ENCODE measurements at regions not wholly inside any gene's neighbourhood (a gene's known extent, or its start where the extent isn't known, plus 50 kb on each side); places are given as distances from the start of the nearest gene placed in this dataset.
"Not testable (repeated sequence)": the region's sequence is repeated elsewhere in the genome, so short reads cannot be mapped to it uniquely, and the experiment has no call there.

- POLR2A ChIA-PET, result no interaction called here
Measured at GRCh38 chr11:29634744-29635143, 382.1 kb downstream of the KCNA4 start.

GRCh38 chr11:29634244-29634643 lies 382.6 kb downstream of the KCNA4 start:
- no peaks in the 10 kb centered on the region for H3K27me3 Mint-ChIP-seq
- POLR2A ChIA-PET, result no interaction called here
- no peaks in the 10 kb centered on the region for H3K36me3 Mint-ChIP-seq (ENCODE audit: low read depth)
- H3K4me3 Mint-ChIP-seq, result no peak overlapping the region
- CTCF ChIA-PET, result no interaction called here
- H3K9me3 Mint-ChIP-seq, result peaks cover 10% of the 10 kb centered on the region
- no peak overlapping the region for H3K27ac Mint-ChIP-seq
- H3K4me1 Mint-ChIP-seq, result no peaks in the 10 kb centered on the region
- DNase-seq, result no peak

More at GRCh38 chr11:29634744-29635143, 382.1 kb downstream of the KCNA4 start:
- Mint-ChIP-seq H3K9me3 (peaks cover 10% of the 10 kb centered on the region), H3K36me3 (ENCODE audit: low read depth) (no peaks in the 10 kb centered on the region), H3K27me3 (no peaks in the 10 kb centered on the region), H3K4me1 (no peaks in the 10 kb centered on the region), H3K4me3 (no peak overlapping the region), H3K27ac (no peak overlapping the region)
- DNase-seq, result no peak
- CTCF ChIA-PET, result no interaction called here

GRCh38 chr11:29629286-29629685 lies 387.5 kb downstream of the KCNA4 start:
- H3K27ac Mint-ChIP-seq, result no peak overlapping the region
- H3K4me1 Mint-ChIP-seq, result no peaks in the 10 kb centered on the region
- H3K9me3 Mint-ChIP-seq, result peaks cover 8% of the 10 kb centered on the region
- no peaks in the 10 kb centered on the region for H3K27me3 Mint-ChIP-seq
- CTCF ChIA-PET, result no interaction called here
- DNase-seq, result no peak
- no peak overlapping the region for H3K4me3 Mint-ChIP-seq
- H3K36me3 Mint-ChIP-seq (ENCODE audit: low read depth), result no peaks in the 10 kb centered on the region
- POLR2A ChIA-PET, result no interaction called here

- POLR2A ChIA-PET, result no interaction called here
Measured at GRCh38 chr11:29628609-29629008, 388.2 kb downstream of the KCNA4 start.

GRCh38 chr11:29627541-29627940 lies 389.3 kb downstream of the KCNA4 start:
- Mint-ChIP-seq H3K27me3 (no peaks in the 10 kb centered on the region), H3K4me3 (no peak overlapping the region), H3K4me1 (no peaks in the 10 kb centered on the region), H3K9me3 (peaks cover 7% of the 10 kb centered on the region), H3K36me3 (ENCODE audit: low read depth) (no peaks in the 10 kb centered on the region), H3K27ac (no peak overlapping the region)
- ChIA-PET POLR2A (no interaction called here), CTCF (no interaction called here)
- DNase-seq, result no peak

More at GRCh38 chr11:29628609-29629008, 388.2 kb downstream of the KCNA4 start:
- no peak overlapping the region for H3K27ac Mint-ChIP-seq
- peaks cover 8% of the 10 kb centered on the region for H3K9me3 Mint-ChIP-seq
- CTCF ChIA-PET, result no interaction called here
- no peaks in the 10 kb centered on the region for H3K4me1 Mint-ChIP-seq
- H3K4me3 Mint-ChIP-seq, result no peak overlapping the region
- no peak for DNase-seq
- H3K36me3 Mint-ChIP-seq (ENCODE audit: low read depth), result no peaks in the 10 kb centered on the region
- no peaks in the 10 kb centered on the region for H3K27me3 Mint-ChIP-seq

GRCh38 chr11:29623144-29623722 lies 393.6 kb downstream of the KCNA4 start:
- ChIA-PET CTCF (no interaction called here), POLR2A (no interaction called here)
- no peak for DNase-seq
- Mint-ChIP-seq H3K4me1 (no peaks in the 10 kb centered on the region), H3K4me3 (no peak overlapping the region), H3K36me3 (ENCODE audit: low read depth) (no peaks in the 10 kb centered on the region), H3K27ac (no peak overlapping the region), H3K27me3 (no peaks in the 10 kb centered on the region), H3K9me3 (peaks cover 2% of the 10 kb centered on the region)

GRCh38 chr11:29616611-29617010 lies 400.2 kb downstream of the KCNA4 start:
- Mint-ChIP-seq H3K4me1 (no peaks in the 10 kb centered on the region), H3K4me3 (no peak overlapping the region), H3K27me3 (no peaks in the 10 kb centered on the region), H3K9me3 (peaks cover 8% of the 10 kb centered on the region), H3K27ac (no peak overlapping the region), H3K36me3 (ENCODE audit: low read depth) (no peaks in the 10 kb centered on the region)
- POLR2A ChIA-PET, result no interaction called here
- CTCF ChIA-PET, result no interaction called here
- no peak for DNase-seq

GRCh38 chr11:29612423-29612822 lies 404.4 kb downstream of the KCNA4 start:
- POLR2A ChIA-PET, result no interaction called here
- H3K27me3 Mint-ChIP-seq, result no peaks in the 10 kb centered on the region
- DNase-seq, result no peak
- H3K4me1 Mint-ChIP-seq, result no peaks in the 10 kb centered on the region
- H3K36me3 Mint-ChIP-seq (ENCODE audit: low read depth), result no peaks in the 10 kb centered on the region
- H3K4me3 Mint-ChIP-seq, result no peak overlapping the region
- CTCF ChIA-PET, result no interaction called here
- peaks cover 10% of the 10 kb centered on the region for H3K9me3 Mint-ChIP-seq
- no peak overlapping the region for H3K27ac Mint-ChIP-seq

- ChIA-PET POLR2A (no interaction called here), CTCF (no interaction called here)
- Mint-ChIP-seq H3K36me3 (ENCODE audit: low read depth) (no peaks in the 10 kb centered on the region), H3K27ac (no peak overlapping the region), H3K27me3 (no peaks in the 10 kb centered on the region), H3K4me1 (no peaks in the 10 kb centered on the region), H3K4me3 (no peak overlapping the region), H3K9me3 (peaks cover 2% of the 10 kb centered on the region)
- no peak for DNase-seq
Measured at GRCh38 chr11:29606330-29607031, 410.3 kb downstream of the KCNA4 start.

GRCh38 chr11:29600151-29600575 lies 416.7 kb downstream of the KCNA4 start:
- DNase-seq; POLR2A ChIA-PET; CTCF ChIA-PET; H3K27me3 Mint-ChIP-seq; H3K27ac Mint-ChIP-seq; H3K36me3 Mint-ChIP-seq (ENCODE audit: low read depth); H3K4me3 Mint-ChIP-seq; H3K9me3 Mint-ChIP-seq; H3K4me1 Mint-ChIP-seq: not testable (repeated sequence)

GRCh38 chr11:29584342-29584741 lies 432.5 kb downstream of the KCNA4 start:
- no peak overlapping the region for H3K27ac Mint-ChIP-seq
- CTCF ChIA-PET, result no interaction called here

GRCh38 chr11:29578806-29579205 lies 438.0 kb downstream of the KCNA4 start:
- Mint-ChIP-seq H3K36me3 (ENCODE audit: low read depth) (no peaks in the 10 kb centered on the region), H3K9me3 (peaks cover 11% of the 10 kb centered on the region), H3K27me3 (no peaks in the 10 kb centered on the region), H3K27ac (no peak overlapping the region), H3K4me1 (no peaks in the 10 kb centered on the region), H3K4me3 (no peak overlapping the region)
- POLR2A ChIA-PET, result no interaction called here
- DNase-seq, result no peak
- CTCF ChIA-PET, result no interaction called here

More at GRCh38 chr11:29584342-29584741, 432.5 kb downstream of the KCNA4 start:
- H3K4me3 Mint-ChIP-seq, result no peak overlapping the region
- no peaks in the 10 kb centered on the region for H3K27me3 Mint-ChIP-seq
- H3K4me1 Mint-ChIP-seq, result no peaks in the 10 kb centered on the region
- H3K36me3 Mint-ChIP-seq (ENCODE audit: low read depth), result no peaks in the 10 kb centered on the region
- DNase-seq, result no peak
- POLR2A ChIA-PET, result no interaction called here
- peaks cover 6% of the 10 kb centered on the region for H3K9me3 Mint-ChIP-seq

GRCh38 chr11:29564486-29564885 lies 452.3 kb downstream of the KCNA4 start:
- CTCF ChIA-PET, result no interaction called here
- Mint-ChIP-seq H3K9me3 (peaks cover 14% of the 10 kb centered on the region), H3K27ac (no peak overlapping the region), H3K36me3 (ENCODE audit: low read depth) (no peaks in the 10 kb centered on the region), H3K27me3 (no peaks in the 10 kb centered on the region), H3K4me1 (no peaks in the 10 kb centered on the region), H3K4me3 (no peak overlapping the region)
- POLR2A ChIA-PET, result no interaction called here
- no peak for DNase-seq

GRCh38 chr11:29562183-29562582 lies 454.6 kb downstream of the KCNA4 start:
- no peaks in the 10 kb centered on the region for H3K36me3 Mint-ChIP-seq (ENCODE audit: low read depth)
- POLR2A ChIA-PET, result no interaction called here
- peaks cover 8% of the 10 kb centered on the region for H3K9me3 Mint-ChIP-seq
- no peaks in the 10 kb centered on the region for H3K4me1 Mint-ChIP-seq
- H3K4me3 Mint-ChIP-seq, result no peak overlapping the region
- CTCF ChIA-PET, result no interaction called here
- H3K27ac Mint-ChIP-seq, result no peak overlapping the region
- DNase-seq, result no peak
- H3K27me3 Mint-ChIP-seq, result no peaks in the 10 kb centered on the region
